ENCODE measurements at regions not wholly inside any gene's neighbourhood (a gene's known extent, or its start where the extent isn't known, plus 50 kb on each side); places are given as distances from the start of the nearest gene placed in this dataset.

- H3K4me1 ChIP-seq (ENCODE audit: control insufficient read depth, insufficient read depth, low read length) = no peaks in the 10 kb centered on the region
- no peak overlapping the region for H3K27ac ChIP-seq (ENCODE audit: extremely low read depth, low read depth, low read length)
- H3K36me3 ChIP-seq (ENCODE audit: control insufficient read depth in 2 of 2, insufficient read depth in 1 of 2, low read length in 2 of 2) = peaks cover 0 to 6% of the 10 kb centered on the region in 2 experiments; a peak in 1 of 3 replicates
- H3K4me3 ChIP-seq (ENCODE audit: low read depth, low read length) = no peak overlapping the region
- no peaks in the 10 kb centered on the region for H3K9me3 ChIP-seq (ENCODE audit: control insufficient read depth, insufficient read depth, low read depth, low read length)
- ChIA-PET CTCF (interaction anchor here (0.7 to 1.7 kb wide), 2 partner anchors 12 to 281 kb away, joined by 3 to 9 read pairs; no protein-coding TSS in a partner anchor), POLR2A (no interaction called here)
- TF ChIP-seq ZNF157 (tag by site-specific recombination; IDR thresholded peaks at IDR 0.05) = no peak
- no peak for TF ChIP-seq ZBTB11 (tag by site-specific recombination; conservative IDR thresholded peaks at IDR 0.05; ENCODE audit: low read depth)
- TF ChIP-seq ZXDB (tag by site-specific recombination; IDR thresholded peaks at IDR 0.05) = no peak
- no peak for TF ChIP-seq ZNF18 (tag by site-specific recombination; IDR thresholded peaks at IDR 0.05)
- TF ChIP-seq ZNF473 (tag by site-specific recombination; IDR thresholded peaks at IDR 0.05) = no peak
- no peak for TF ChIP-seq ZNF221 (tag by site-specific recombination; IDR thresholded peaks at IDR 0.05; ENCODE audit: borderline replicate concordance)
- TF ChIP-seq TSHZ1 (tag by site-specific recombination; IDR thresholded peaks at IDR 0.05; ENCODE audit: borderline replicate concordance) = no peak
- no peak for TF ChIP-seq ZSCAN5A (tag by site-specific recombination; IDR thresholded peaks at IDR 0.05)
- no peak for TF ChIP-seq SCRT1 (tag by site-specific recombination; IDR thresholded peaks at IDR 0.05; ENCODE audit: borderline replicate concordance)
- no peak for TF ChIP-seq ZNF704 (tag by site-specific recombination; IDR thresholded peaks at IDR 0.05)
- TF ChIP-seq ZNF211 (tag by site-specific recombination; IDR thresholded peaks at IDR 0.05; ENCODE audit: low read depth) = no peak
- TF ChIP-seq ZNF175 (tag by site-specific recombination; IDR thresholded peaks at IDR 0.05) = no peak
- no peak for TF ChIP-seq ZNF426 (tag by site-specific recombination; IDR thresholded peaks at IDR 0.05)
- TF ChIP-seq ZNF280C (tag by site-specific recombination; IDR thresholded peaks at IDR 0.05) = no peak
- no peak for TF ChIP-seq ZSCAN18 (tag by site-specific recombination; IDR thresholded peaks at IDR 0.05)
- TF ChIP-seq PRDM4 (tag by site-specific recombination; IDR thresholded peaks at IDR 0.05) = no peak
- no peak for TF ChIP-seq ZNF16 (tag by site-specific recombination; IDR thresholded peaks at IDR 0.05; ENCODE audit: low read depth)
- TF ChIP-seq ZBTB20 (tag by site-specific recombination; IDR thresholded peaks at IDR 0.05) = no peak
These were observed 81.6 kb downstream of the PHETA1 start for GRCh38 chr12:111287125-111287900.

Measured in HEK293 (cell line).